ENCODE measurements at regions not wholly inside any gene's neighbourhood (a gene's known extent, or its start where the extent isn't known, plus 50 kb on each side); places are given as distances from the start of the nearest gene placed in this dataset. TPM values are rescaled to one million over a fixed set of nuclear protein-coding genes. Genes with fewer than 3 reads are reported as not detected.

Small RNAs in the stretch of these regions (small RNA-seq; reads per million reads assigned to genes)
- gene RNU6-274P (ENCODE audit: insufficient read depth), result not detected

All from neuronal stem cell (in vitro differentiated cells).